IPS-NIHi7 (cell line): ENCODE measurements at regions not wholly inside any gene's neighbourhood (a gene's known extent, or its start where the extent isn't known, plus 50 kb on each side); places are given as distances from the start of the nearest gene placed in this dataset.
"Not testable (repeated sequence)": the region's sequence is repeated elsewhere in the genome, so short reads cannot be mapped to it uniquely, and the experiment has no call there.

Experiments
- DNase-seq: peaks from one replicate; pipeline ENCODE4 v3.0.0; 2012; ENCODE audit warnings: mixed read lengths; ENCODE audit errors: extremely low spot score

- DNase-seq = no peak
These were observed 78.1 kb upstream of the PLCB4 start for GRCh38 chr20:8990770-8991169.

- no peak for DNase-seq
These were observed 74.8 kb upstream of the PLCB4 start for GRCh38 chr20:8994045-8994444.

GRCh38 chr20:8995761-8996160, 73.1 kb upstream of the PLCB4 start:
- DNase-seq = no peak

- DNase-seq = no peak
These were observed 71.9 kb upstream of the PLCB4 start for GRCh38 chr20:8996817-8997512.

- DNase-seq = peak; percentile 34
These were observed 71.2 kb upstream of the PLCB4 start for GRCh38 chr20:8997701-8998117.

GRCh38 chr20:9011121-9011520, 57.8 kb upstream of the PLCB4 start:
- no peak for DNase-seq

GRCh38 chr20:9015232-9015983, 53.5 kb upstream of the PLCB4 start:
- DNase-seq = not testable (repeated sequence)

- no peak for DNase-seq
These were observed 52.9 kb upstream of the PLCB4 start for GRCh38 chr20:9015984-9016324.

GRCh38 chr20:9018346-9018745, 50.5 kb upstream of the PLCB4 start:
- no peak for DNase-seq
